ENCODE measurements at regions not wholly inside any gene's neighbourhood (a gene's known extent, or its start where the extent isn't known, plus 50 kb on each side); places are given as distances from the start of the nearest gene placed in this dataset.

- TF ChIP-seq CTCF (IDR thresholded peaks at IDR 0.05; ENCODE audit: poor library complexity, severe bottlenecking), result no peak
- TF ChIP-seq POLR2AphosphoS5 (IDR thresholded peaks at IDR 0.05), result no peak
- no peak for TF ChIP-seq EZH2 (IDR thresholded peaks at IDR 0.05; ENCODE audit: borderline replicate concordance, insufficient read depth, low read length, poor library complexity, severe bottlenecking)
- no peak for TF ChIP-seq EP300 (conservative IDR thresholded peaks at IDR 0.05; ENCODE audit: poor library complexity, severe bottlenecking)
Observed at GRCh38 chr2:207333599-207334300, 168.0 kb upstream of the KLF7 start.
